SK-N-SH (cell line): ENCODE measurements at regions not wholly inside any gene's neighbourhood (a gene's known extent, or its start where the extent isn't known, plus 50 kb on each side); places are given as distances from the start of the nearest gene placed in this dataset.

ENCODE experiments used
- CTCF ChIA-PET: fragments of 300-600, 350-600 bp; formaldehyde crosslinking; extraction: SDS; loops from one replicate; lab custom pipeline; 2021; lab: Yijun Ruan, JAX
- POLR2A ChIA-PET: fragments of 350-600 bp; sonication (Branson Sonifier 250); formaldehyde crosslinking; extraction: SDS; loops from one replicate; lab custom pipeline; 2020; ENCODE audit warnings: antibody characterized with exemption, inconsistent platforms; lab: Yijun Ruan, JAX
- DNase-seq: peaks from one replicate; pipeline ENCODE4 v3.0.0; 2012
- H2AFZ ChIP-seq: fragments of 200-600 bp; sonication (generic); 2 replicates; pipeline ENCODE4 v1.8.1; 2016; ENCODE audit warnings: antibody characterized with exemption, mild to moderate bottlenecking, low read depth
- H3F3A ChIP-seq: fragments of 200-600 bp; sonication (generic); replicated peaks from 2 replicates; pipeline ENCODE3; 2016; ENCODE audit warnings: antibody characterized with exemption, mild to moderate bottlenecking; ENCODE audit not compliant: insufficient read depth
- H3K27ac ChIP-seq, 2 experiments: fragments of 200-500 bp in 1 of 2; fragments of 200-600 bp in 1 of 2; sonication (Bioruptor generic) in 1 of 2; sonication (generic), shearing (Covaris generic) in 1 of 2; 2 replicates each; pipeline versions ENCODE4 v1.5.1 to v1.6.1; 2014 to 2016; ENCODE audit warnings: low read depth in 2 of 2, inconsistent platforms in 1 of 2, low read length in 1 of 2, mild to moderate bottlenecking in 1 of 2, mixed read lengths in 1 of 2
- H3K27me3 ChIP-seq: fragments of 200-600 bp; sonication (generic), shearing (Covaris generic); 2 replicates; pipeline ENCODE4 v1.6.1; 2016; ENCODE audit warnings: mixed run types; ENCODE audit not compliant: insufficient read depth
- H3K36me3 ChIP-seq, 2 experiments: fragments of 200-500 bp in 1 of 2; fragments of 200-600 bp in 1 of 2; sonication (Bioruptor generic) in 1 of 2; sonication (generic) in 1 of 2; replicated peaks in 1 of 2; 2 replicates each; pipeline versions ENCODE3 to v1.5.1; 2014 to 2016; ENCODE audit warnings: low read length in 1 of 2, mild to moderate bottlenecking in 1 of 2; ENCODE audit not compliant: insufficient read depth in 2 of 2, control insufficient read depth in 1 of 2
- H3K4me1 ChIP-seq, 2 experiments: fragments of 200-500 bp in 1 of 2; fragments of 200-600 bp in 1 of 2; sonication (Bioruptor generic) in 1 of 2; sonication (generic), shearing (Covaris generic) in 1 of 2; 2 replicates each; pipeline versions ENCODE4 v1.5.1 to v1.6.1; 2014 to 2016; ENCODE audit warnings: low read depth in 1 of 2, low read length in 1 of 2, mixed run types in 1 of 2; ENCODE audit not compliant: insufficient read depth in 2 of 2, control insufficient read depth in 1 of 2
- H3K4me2 ChIP-seq: fragments of 200-600 bp; sonication (generic), shearing (Covaris generic); 2 replicates; pipeline ENCODE4 v1.6.1; 2017; ENCODE audit warnings: mixed run types
- H3K4me3 ChIP-seq, 2 experiments: fragments of 200-500 bp in 1 of 2; fragments of 200-600 bp in 1 of 2; sonication (Bioruptor generic) in 1 of 2; sonication (generic), shearing (Covaris generic) in 1 of 2; 2 replicates each; pipeline versions ENCODE4 v1.5.1 to v1.8.1; 2014 to 2016; ENCODE audit warnings: low read depth in 2 of 2, inconsistent platforms in 1 of 2, low read length in 1 of 2, mild to moderate bottlenecking in 1 of 2, mixed read lengths in 1 of 2, moderate library complexity in 1 of 2
- H3K79me2 ChIP-seq: fragments of 200-600 bp; sonication (generic); 2 replicates; pipeline ENCODE4 v1.8.1; 2017; ENCODE audit warnings: mild to moderate bottlenecking; ENCODE audit not compliant: insufficient read depth
- H3K9ac ChIP-seq: fragments of 200-600 bp; sonication (generic); 2 replicates; pipeline ENCODE4 v1.6.1; 2017; ENCODE audit warnings: mixed run types
- H3K9me2 ChIP-seq: fragments of 200-600 bp; sonication (generic); 2 replicates; pipeline ENCODE4 v1.6.1; 2017; ENCODE audit warnings: mixed run types
- H3K9me3 ChIP-seq: fragments of 200-600 bp; sonication (generic); 2 replicates; pipeline ENCODE4 v1.6.1; 2017; ENCODE audit warnings: mixed run types, mild to moderate bottlenecking, moderate library complexity
- H4K20me1 ChIP-seq: fragments of 200-600 bp; sonication (generic); 2 replicates; pipeline ENCODE4 v1.6.1; 2017; ENCODE audit warnings: mild to moderate bottlenecking, mixed run types; ENCODE audit not compliant: insufficient read depth
- CTCF ChIP-seq: fragments of 200-600 bp; sonication (generic); IDR thresholded peaks from 2 replicates; pipeline ENCODE4 v1.6.1; 2017; ENCODE audit warnings: antibody characterized with exemption, mild to moderate bottlenecking, moderate library complexity
- EP300 ChIP-seq, 2 experiments: IDR thresholded peaks; 2 replicates each; pipeline versions ENCODE4 v1.4.0 to v1.6.1; 2012; ENCODE audit warnings: borderline replicate concordance in 1 of 2, low read depth in 1 of 2, low read length in 1 of 2
- EZH2phosphoT487 ChIP-seq: fragments of 200-600 bp; sonication (generic); IDR thresholded peaks from 2 replicates; pipeline ENCODE4 v1.6.1; 2017; ENCODE audit warnings: low read depth, mixed run types, mild to moderate bottlenecking, antibody characterized with exemption, moderate library complexity, borderline replicate concordance
- FOXM1 ChIP-seq: IDR thresholded peaks from 2 replicates; pipeline ENCODE4 v1.4.0; 2012; ENCODE audit warnings: low read depth, mild to moderate bottlenecking
- GABPA ChIP-seq: IDR thresholded peaks from 2 replicates; pipeline ENCODE4 v1.4.0; 2012; ENCODE audit warnings: low read depth, mild to moderate bottlenecking
- MAX ChIP-seq: IDR thresholded peaks from 2 replicates; pipeline ENCODE4 v1.4.0; 2012; ENCODE audit warnings: low read depth
- NRF1 ChIP-seq: IDR thresholded peaks from 2 replicates; pipeline ENCODE4 v1.6.1; 2012; ENCODE audit warnings: low read depth, mild to moderate bottlenecking, low read length
- POLR2AphosphoS5 ChIP-seq: IDR thresholded peaks from 2 replicates; pipeline ENCODE4 v1.6.1; 2012; ENCODE audit warnings: low read depth, low read length
- RAD21 ChIP-seq: IDR thresholded peaks from 2 replicates; pipeline ENCODE4 v1.6.1; 2012; ENCODE audit warnings: mild to moderate bottlenecking, low read length
- RFX5 ChIP-seq: IDR thresholded peaks from 2 replicates; pipeline ENCODE4 v1.6.1; 2012; ENCODE audit warnings: mild to moderate bottlenecking, improper control_type of control experiment, low read length
- SMC3 ChIP-seq: IDR thresholded peaks from 2 replicates; pipeline ENCODE4 v1.6.1; 2012; ENCODE audit warnings: low read depth, low read length, improper control_type of control experiment
- YY1 ChIP-seq: IDR thresholded peaks from 2 replicates; pipeline ENCODE4 v1.4.0; 2012; ENCODE audit warnings: low read depth, mild to moderate bottlenecking
- ZBTB33 ChIP-seq: IDR thresholded peaks from 2 replicates; pipeline ENCODE4 v1.4.0; 2012; ENCODE audit warnings: low read depth, borderline replicate concordance

- CTCF ChIA-PET, result interaction anchor here (0.7 kb wide), 1 partner anchor 265 kb away, joined by 3 read pairs; no protein-coding TSS in a partner anchor
These were observed 96.8 kb downstream of the TMEM26 start for GRCh38 chr10:61356354-61356753.

More at GRCh38 chr10:61356354-61356753, 96.8 kb downstream of the TMEM26 start:
- TF ChIP-seq YY1 (no peak), MAX (no peak), EZH2phosphoT487 (no peak), EP300 (IDR thresholded peaks at IDR 0.05; ENCODE audit: borderline replicate concordance in 1 of 2, low read depth in 1 of 2, low read length in 1 of 2) (no peak), NRF1 (no peak), CTCF (no peak), POLR2AphosphoS5 (no peak), RAD21 (no peak), SMC3 (no peak), FOXM1 (no peak), GABPA (no peak), ZBTB33 (no peak), RFX5 (no peak)
- POLR2A ChIA-PET, result no interaction called here
- H3K27me3 ChIP-seq, result no peaks in the 10 kb centered on the region
- no peak overlapping the region for H3K9ac ChIP-seq
- no peaks in the 10 kb centered on the region for H3K9me3 ChIP-seq
- no peak overlapping the region for H3K27ac ChIP-seq
- no peak overlapping the region for H2AFZ ChIP-seq
- H3K4me2 ChIP-seq, result no peak overlapping the region
- no peaks in the 10 kb centered on the region for H3K9me2 ChIP-seq
- no peak overlapping the region for H3K4me3 ChIP-seq
- H3K36me3 ChIP-seq, result no peaks in the 10 kb centered on the region
- H3F3A ChIP-seq, result no peaks in the 10 kb centered on the region
- DNase-seq, result no peak
- H4K20me1 ChIP-seq, result no peaks in the 10 kb centered on the region
- H3K79me2 ChIP-seq, result no peaks in the 10 kb centered on the region
- peaks cover 0 to 4% of the 10 kb centered on the region in 2 experiments; a peak in 1 of 4 replicates for H3K4me1 ChIP-seq
